ENCODE measurements at regions not wholly inside any gene's neighbourhood (a gene's known extent, or its start where the extent isn't known, plus 50 kb on each side); places are given as distances from the start of the nearest gene placed in this dataset.

DNA sequence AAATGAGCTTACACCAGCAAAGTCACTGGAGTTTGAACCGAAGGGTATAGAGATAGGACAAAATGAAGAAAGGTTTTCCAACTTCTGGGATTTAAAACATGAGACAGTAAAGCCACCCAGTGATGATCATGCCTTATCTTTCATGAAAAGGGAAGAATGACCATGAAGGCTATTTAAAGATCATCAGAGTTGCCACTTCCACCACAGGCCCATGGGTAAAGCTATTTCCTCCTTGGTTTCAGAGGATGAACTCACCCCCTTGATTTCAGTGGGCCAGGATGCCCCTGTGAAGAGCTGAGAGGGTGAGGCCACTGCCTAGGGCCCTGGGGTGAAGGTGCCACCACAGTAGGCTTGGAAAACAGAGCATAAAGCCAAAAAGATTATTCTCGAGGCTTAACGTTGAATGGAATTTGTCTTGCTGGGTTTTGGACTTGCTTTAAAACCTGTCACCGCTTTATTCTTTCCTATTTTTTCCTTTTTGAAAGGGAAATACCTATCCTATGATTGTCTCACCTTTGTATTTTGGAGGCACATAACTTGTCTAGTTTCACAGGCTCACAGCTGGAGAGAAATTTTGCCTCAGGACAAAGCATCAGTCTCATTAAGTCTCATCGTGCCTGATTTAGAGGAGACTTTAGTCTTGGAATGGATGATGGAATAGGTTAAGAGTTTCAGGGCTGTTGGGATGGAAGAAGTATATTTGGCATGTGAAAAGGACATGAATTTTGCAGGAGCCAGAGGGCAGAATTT lies 254.0 kb downstream of the SNCA start:
- Histone ChIP-seq H2BK5ac (ENCODE audit: insufficient read length, low read length) (no peak overlapping the region), H2BK120ac (ENCODE audit: low read depth, low read length, poor library complexity, severe bottlenecking) (no peak overlapping the region), H3K27ac (ENCODE audit: insufficient read length, low read depth, low read length) (no peak overlapping the region), H3K23me2 (ENCODE audit: insufficient read length, low read depth, low read length, poor library complexity, severe bottlenecking) (no peaks in the 10 kb centered on the region), H3T11ph (ENCODE audit: low read length) (no peak overlapping the region), H3K4me1 (ENCODE audit: insufficient read depth, low read length) (no peaks in the 10 kb centered on the region), H3K4ac (ENCODE audit: low read depth, low read length) (no peak overlapping the region), H3K27me3 (ENCODE audit: insufficient read depth, low read length) (no peaks in the 10 kb centered on the region), H4K8ac (replicated peaks; ENCODE audit: insufficient read length, low read depth, low read length) (no peak overlapping the region), H3K18ac (ENCODE audit: insufficient read length, low read depth, low read length) (no peak overlapping the region), H4K91ac (ENCODE audit: insufficient read length, low read depth, low read length) (no peak overlapping the region), H3K56ac (ENCODE audit: insufficient read length, low read depth, low read length) (no peak overlapping the region), H3K79me1 (ENCODE audit: insufficient read depth, low read depth, low read length, poor library complexity, severe bottlenecking) (no peaks in the 10 kb centered on the region), H2AK5ac (ENCODE audit: insufficient read length, low read length) (no peak overlapping the region), H3K79me2 (ENCODE audit: insufficient read depth, low read length) (no peaks in the 10 kb centered on the region), H3K23ac (ENCODE audit: insufficient read length, low read depth, low read length) (no peak overlapping the region), H3K14ac (ENCODE audit: insufficient read depth, low read length) (no peak overlapping the region), H4K20me1 (ENCODE audit: control insufficient read depth, insufficient read depth, insufficient read length) (no peaks in the 10 kb centered on the region), H2BK15ac (ENCODE audit: low read depth, low read length) (no peak overlapping the region), H2AFZ (ENCODE audit: low read length) (no peak overlapping the region), H2BK20ac (ENCODE audit: low read depth, low read length, poor library complexity, severe bottlenecking) (no peak overlapping the region), H2BK12ac (ENCODE audit: insufficient read length, low read depth, low read length) (no peak overlapping the region), H3K9me3 (ENCODE audit: control insufficient read depth, low read depth, low read length) (no peaks in the 10 kb centered on the region), H4K5ac (ENCODE audit: insufficient read length, low read depth, low read length) (no peak overlapping the region), H3K9ac (ENCODE audit: extremely low read depth, insufficient read length, low read length) (no peak overlapping the region), H3K4me2 (ENCODE audit: insufficient read depth, insufficient read length, low read length) (no peak overlapping the region)
- Mint-ChIP-seq H3K36me3 (ENCODE audit: insufficient read depth in 1 of 3, low read depth in 3 of 3) (no peaks in the 10 kb centered on the region), H3K9me3 (no peaks in the 10 kb centered on the region; a peak in 1 of 5 replicates), H3K27ac (no peak overlapping the region), H3K4me1 (no peaks in the 10 kb centered on the region), H3K4me3 (no peak overlapping the region), H3K27me3 (ENCODE audit: low read depth) (peaks cover 41% of the 10 kb centered on the region)
- TF ChIP-seq, protein P1, sequence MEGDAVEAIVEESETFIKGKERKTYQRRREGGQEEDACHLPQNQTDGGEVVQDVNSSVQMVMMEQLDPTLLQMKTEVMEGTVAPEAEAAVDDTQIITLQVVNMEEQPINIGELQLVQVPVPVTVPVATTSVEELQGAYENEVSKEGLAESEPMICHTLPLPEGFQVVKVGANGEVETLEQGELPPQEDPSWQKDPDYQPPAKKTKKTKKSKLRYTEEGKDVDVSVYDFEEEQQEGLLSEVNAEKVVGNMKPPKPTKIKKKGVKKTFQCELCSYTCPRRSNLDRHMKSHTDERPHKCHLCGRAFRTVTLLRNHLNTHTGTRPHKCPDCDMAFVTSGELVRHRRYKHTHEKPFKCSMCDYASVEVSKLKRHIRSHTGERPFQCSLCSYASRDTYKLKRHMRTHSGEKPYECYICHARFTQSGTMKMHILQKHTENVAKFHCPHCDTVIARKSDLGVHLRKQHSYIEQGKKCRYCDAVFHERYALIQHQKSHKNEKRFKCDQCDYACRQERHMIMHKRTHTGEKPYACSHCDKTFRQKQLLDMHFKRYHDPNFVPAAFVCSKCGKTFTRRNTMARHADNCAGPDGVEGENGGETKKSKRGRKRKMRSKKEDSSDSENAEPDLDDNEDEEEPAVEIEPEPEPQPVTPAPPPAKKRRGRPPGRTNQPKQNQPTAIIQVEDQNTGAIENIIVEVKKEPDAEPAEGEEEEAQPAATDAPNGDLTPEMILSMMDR (conservative IDR thresholded peaks at IDR 0.05), result no peak
- WGBS (ENCODE audit: extremely low coverage, insufficient read length, low lambda C conversion rate), result no CpG with 5 or more reads among the region's 5 CpGs
- no peak for DNase-seq

Data from H9 (cell line).